OCI-LY3 (cell line): ENCODE measurements at regions not wholly inside any gene's neighbourhood (a gene's known extent, or its start where the extent isn't known, plus 50 kb on each side); places are given as distances from the start of the nearest gene placed in this dataset.

Experiments
- EZH2phosphoT487 ChIP-seq: fragments of 200-600 bp; shearing (Covaris generic); IDR thresholded peaks from 2 replicates; pipeline ENCODE4 v1.6.1; 2018; ENCODE audit warnings: antibody characterized with exemption, mixed run types, low read depth
- TF ChIP-seq, protein P1 (sequence below): fragments of 200-600, 300-600 bp; sonication (generic); IDR thresholded peaks from 2 replicates; pipeline ENCODE4 v1.5.1; 2014; ENCODE audit warnings: antibody characterized with exemption, low read length, low read depth

DNA sequence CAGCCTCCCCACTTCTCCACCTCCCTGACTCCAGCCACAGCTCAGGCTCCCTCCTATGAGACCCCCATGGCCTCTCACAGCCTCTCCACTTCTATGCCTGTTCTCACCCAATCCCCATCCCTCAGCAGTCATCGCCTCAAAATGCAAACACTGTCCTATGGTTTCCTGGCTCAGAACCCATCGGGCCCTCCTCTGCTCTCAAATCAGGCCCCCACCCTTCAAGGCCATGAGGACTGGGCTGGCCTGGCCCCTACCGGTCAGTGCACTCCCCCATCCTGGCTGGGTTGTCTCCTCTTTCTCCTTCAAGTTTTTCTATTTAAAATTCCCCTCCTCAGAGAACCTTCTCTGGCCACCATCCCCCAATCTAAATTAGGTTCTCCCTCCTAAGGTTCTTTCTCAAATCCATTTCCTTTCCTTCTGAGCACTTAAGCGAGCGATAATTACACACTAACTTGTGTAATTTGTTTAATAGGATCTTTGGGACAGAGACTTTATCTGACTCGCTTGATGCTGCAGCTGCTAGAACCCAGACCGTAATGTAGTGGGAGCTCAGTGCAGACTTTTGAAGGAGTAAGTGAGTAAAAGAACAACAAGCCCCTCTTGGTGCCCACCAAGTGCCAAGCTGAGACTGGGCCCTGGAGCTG, 347.2 kb downstream of the MATN1 start:
- TF ChIP-seq, protein P1, sequence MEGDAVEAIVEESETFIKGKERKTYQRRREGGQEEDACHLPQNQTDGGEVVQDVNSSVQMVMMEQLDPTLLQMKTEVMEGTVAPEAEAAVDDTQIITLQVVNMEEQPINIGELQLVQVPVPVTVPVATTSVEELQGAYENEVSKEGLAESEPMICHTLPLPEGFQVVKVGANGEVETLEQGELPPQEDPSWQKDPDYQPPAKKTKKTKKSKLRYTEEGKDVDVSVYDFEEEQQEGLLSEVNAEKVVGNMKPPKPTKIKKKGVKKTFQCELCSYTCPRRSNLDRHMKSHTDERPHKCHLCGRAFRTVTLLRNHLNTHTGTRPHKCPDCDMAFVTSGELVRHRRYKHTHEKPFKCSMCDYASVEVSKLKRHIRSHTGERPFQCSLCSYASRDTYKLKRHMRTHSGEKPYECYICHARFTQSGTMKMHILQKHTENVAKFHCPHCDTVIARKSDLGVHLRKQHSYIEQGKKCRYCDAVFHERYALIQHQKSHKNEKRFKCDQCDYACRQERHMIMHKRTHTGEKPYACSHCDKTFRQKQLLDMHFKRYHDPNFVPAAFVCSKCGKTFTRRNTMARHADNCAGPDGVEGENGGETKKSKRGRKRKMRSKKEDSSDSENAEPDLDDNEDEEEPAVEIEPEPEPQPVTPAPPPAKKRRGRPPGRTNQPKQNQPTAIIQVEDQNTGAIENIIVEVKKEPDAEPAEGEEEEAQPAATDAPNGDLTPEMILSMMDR: no peak
- TF ChIP-seq EZH2phosphoT487: no peak
